PC-9 (cell line): ENCODE measurements at regions not wholly inside any gene's neighbourhood (a gene's known extent, or its start where the extent isn't known, plus 50 kb on each side); places are given as distances from the start of the nearest gene placed in this dataset.

Experiments used
- CTCF ChIP-seq: fragments of 200-600 bp; sonication (generic); conservative IDR thresholded peaks from 2 replicates; pipeline ENCODE4 v1.6.1; 2017; ENCODE audit warnings: mixed run types, antibody characterized with exemption, mild to moderate bottlenecking, moderate library complexity
- EZH2 ChIP-seq: fragments of 200-600 bp; sonication (generic); IDR thresholded peaks from 2 replicates; pipeline ENCODE4 v1.8.0; 2017; ENCODE audit warnings: antibody characterized with exemption, low read depth

GRCh38 chr1:170231662-170232061 lies 85.9 kb downstream of the NTMT2 start:
- TF ChIP-seq EZH2 (no peak), CTCF (no peak)
